Neural progenitor cell (in vitro differentiated cells): ENCODE measurements at regions not wholly inside any gene's neighbourhood (a gene's known extent, or its start where the extent isn't known, plus 50 kb on each side); places are given as distances from the start of the nearest gene placed in this dataset.

ENCODE experiments used
- DNase-seq: peaks from one replicate; pipeline ENCODE4 v3.0.0-alpha.2; 2016; ENCODE audit warnings: low spot score
- H2AFZ ChIP-seq: fragments of 200-600 bp; sonication (generic); replicated peaks from 2 replicates; pipeline ENCODE4 v1.6.1; 2016; ENCODE audit warnings: antibody characterized with exemption
- H3F3A ChIP-seq: fragments of 200-600 bp; sonication (generic); 2 replicates; pipeline ENCODE4 v1.6.1; 2016; ENCODE audit warnings: antibody characterized with exemption, low read depth
- H3K27ac ChIP-seq: fragments of 200-600 bp; sonication (generic); 2 replicates; pipeline ENCODE4 v1.5.1; 2016; ENCODE audit warnings: mild to moderate bottlenecking
- H3K27me3 ChIP-seq: fragments of 200-600 bp; sonication (generic); 2 replicates; pipeline ENCODE4 v1.6.1; 2016; ENCODE audit warnings: mild to moderate bottlenecking, moderate library complexity
- H3K36me3 ChIP-seq: fragments of 200-600 bp; sonication (generic); 2 replicates; pipeline ENCODE4 v1.5.1; 2016
- H3K4me1 ChIP-seq: fragments of 200-600 bp; sonication (generic); 2 replicates; pipeline ENCODE4 v1.6.1; 2016; ENCODE audit warnings: mixed run types
- H3K4me2 ChIP-seq: fragments of 200-600 bp; sonication (generic); 2 replicates; pipeline ENCODE4 v1.6.1; 2016
- H3K4me3 ChIP-seq: fragments of 200-600 bp; sonication (generic); 2 replicates; pipeline ENCODE4 v1.5.1; 2016
- H3K79me2 ChIP-seq: fragments of 200-600 bp; sonication (generic); 2 replicates; pipeline ENCODE4 v1.6.1; 2016; ENCODE audit warnings: low read depth
- H3K9ac ChIP-seq: fragments of 200-600 bp; sonication (generic); 2 replicates; pipeline ENCODE4 v1.6.1; 2016
- H3K9me3 ChIP-seq: fragments of 200-600 bp; sonication (generic); 2 replicates; pipeline ENCODE4 v1.5.1; 2016; ENCODE audit warnings: low read depth
- H4K20me1 ChIP-seq: fragments of 200-600 bp; sonication (generic); 2 replicates; pipeline ENCODE4 v1.6.1; 2016; ENCODE audit warnings: low read depth
- H3K27ac Mint-ChIP-seq: 3 replicates; pipeline ENCODE4 v1.8.0; 2021; ENCODE audit warnings: mixed read lengths
- H3K27me3 Mint-ChIP-seq: 2 replicates; pipeline ENCODE4 v1.8.0; 2022; ENCODE audit warnings: low read depth, mild to moderate bottlenecking, inconsistent platforms, moderate library complexity, mixed read lengths; ENCODE audit not compliant: insufficient read depth
- H3K36me3 Mint-ChIP-seq: 3 replicates; pipeline ENCODE4 v1.8.0; 2021; ENCODE audit warnings: mixed read lengths
- H3K4me1 Mint-ChIP-seq: 3 replicates; pipeline ENCODE4 v1.8.0; 2021; ENCODE audit warnings: mixed read lengths
- H3K4me3 Mint-ChIP-seq: 3 replicates; pipeline ENCODE4 v1.8.0; 2021; ENCODE audit warnings: mild to moderate bottlenecking, moderate library complexity, mixed read lengths
- H3K9me3 Mint-ChIP-seq: 3 replicates; pipeline ENCODE4 v1.8.0; 2020; ENCODE audit warnings: mixed read lengths
- EZH2 ChIP-seq: fragments of 200-600 bp; sonication (generic); IDR thresholded peaks from 2 replicates; pipeline ENCODE4 v1.6.1; 2017; ENCODE audit warnings: antibody characterized with exemption, mild to moderate bottlenecking, moderate library complexity
- EZH2phosphoT487 ChIP-seq: fragments of 200-600 bp; sonication (generic); IDR thresholded peaks from 2 replicates; pipeline ENCODE4 v1.6.1; 2017; ENCODE audit warnings: antibody characterized with exemption
- TF ChIP-seq, protein P1 (sequence below): fragments of 200-600 bp; sonication (generic); IDR thresholded peaks from 2 replicates; pipeline ENCODE4 v1.5.1; 2017; ENCODE audit warnings: antibody characterized with exemption, mild to moderate bottlenecking

- H3K27me3 ChIP-seq, result no peaks in the 10 kb centered on the region
- TF ChIP-seq, protein P1, sequence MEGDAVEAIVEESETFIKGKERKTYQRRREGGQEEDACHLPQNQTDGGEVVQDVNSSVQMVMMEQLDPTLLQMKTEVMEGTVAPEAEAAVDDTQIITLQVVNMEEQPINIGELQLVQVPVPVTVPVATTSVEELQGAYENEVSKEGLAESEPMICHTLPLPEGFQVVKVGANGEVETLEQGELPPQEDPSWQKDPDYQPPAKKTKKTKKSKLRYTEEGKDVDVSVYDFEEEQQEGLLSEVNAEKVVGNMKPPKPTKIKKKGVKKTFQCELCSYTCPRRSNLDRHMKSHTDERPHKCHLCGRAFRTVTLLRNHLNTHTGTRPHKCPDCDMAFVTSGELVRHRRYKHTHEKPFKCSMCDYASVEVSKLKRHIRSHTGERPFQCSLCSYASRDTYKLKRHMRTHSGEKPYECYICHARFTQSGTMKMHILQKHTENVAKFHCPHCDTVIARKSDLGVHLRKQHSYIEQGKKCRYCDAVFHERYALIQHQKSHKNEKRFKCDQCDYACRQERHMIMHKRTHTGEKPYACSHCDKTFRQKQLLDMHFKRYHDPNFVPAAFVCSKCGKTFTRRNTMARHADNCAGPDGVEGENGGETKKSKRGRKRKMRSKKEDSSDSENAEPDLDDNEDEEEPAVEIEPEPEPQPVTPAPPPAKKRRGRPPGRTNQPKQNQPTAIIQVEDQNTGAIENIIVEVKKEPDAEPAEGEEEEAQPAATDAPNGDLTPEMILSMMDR, result no peak
- no peak for TF ChIP-seq EZH2phosphoT487
- no peak for TF ChIP-seq EZH2
- no peak overlapping the region for H2AFZ ChIP-seq
- no peaks in the 10 kb centered on the region for H3K9me3 ChIP-seq
- H3K4me1 ChIP-seq, result no peaks in the 10 kb centered on the region
- no peak overlapping the region for H3K4me3 ChIP-seq
- no peak overlapping the region for H3K9ac ChIP-seq
- no peak overlapping the region for H3K4me2 ChIP-seq
- DNase-seq, result no peak
- H3K79me2 ChIP-seq, result no peaks in the 10 kb centered on the region
- no peaks in the 10 kb centered on the region for H3K4me1 Mint-ChIP-seq
- H3K27ac Mint-ChIP-seq, result no peak overlapping the region
- no peaks in the 10 kb centered on the region for H3K36me3 ChIP-seq
- H3K36me3 Mint-ChIP-seq, result no peaks in the 10 kb centered on the region
- no peaks in the 10 kb centered on the region for H3F3A ChIP-seq
- no peak overlapping the region for H3K27ac ChIP-seq
- H4K20me1 ChIP-seq, result no peaks in the 10 kb centered on the region
- H3K9me3 Mint-ChIP-seq, result no peaks in the 10 kb centered on the region
- H3K27me3 Mint-ChIP-seq, result no peaks in the 10 kb centered on the region
- no peak overlapping the region for H3K4me3 Mint-ChIP-seq
These were observed 673.6 kb upstream of the CDH8 start for GRCh38 chr16:62709794-62710193.

DNA sequence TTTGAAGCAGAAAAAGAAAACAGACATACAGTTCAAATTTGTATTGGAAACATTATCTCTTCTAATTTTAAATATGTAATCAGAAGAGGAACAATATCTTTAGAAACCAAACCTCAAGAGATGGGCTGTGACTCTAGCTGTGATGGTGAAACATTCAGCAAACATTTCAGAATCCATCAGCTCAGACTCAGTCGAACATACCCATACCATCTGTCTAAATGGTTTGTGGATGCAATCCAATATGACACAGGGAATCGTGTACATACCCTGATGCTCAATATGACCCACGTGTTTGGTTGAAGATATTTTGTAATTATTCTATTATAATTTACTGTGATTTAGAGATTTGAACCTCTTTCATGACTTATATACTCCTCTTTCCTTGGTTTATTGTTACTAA, 665.2 kb upstream of the CDH8 start:
- Histone ChIP-seq H3K4me1 (no peaks in the 10 kb centered on the region), H4K20me1 (no peaks in the 10 kb centered on the region), H3F3A (no peaks in the 10 kb centered on the region), H3K9ac (no peak overlapping the region), H3K9me3 (no peaks in the 10 kb centered on the region), H3K27me3 (no peaks in the 10 kb centered on the region), H2AFZ (no peak overlapping the region), H3K4me3 (no peak overlapping the region), H3K4me2 (no peak overlapping the region), H3K27ac (no peak overlapping the region), H3K36me3 (no peaks in the 10 kb centered on the region), H3K79me2 (no peaks in the 10 kb centered on the region)
- Mint-ChIP-seq H3K4me3 (no peak overlapping the region), H3K36me3 (no peaks in the 10 kb centered on the region), H3K27ac (no peak overlapping the region), H3K9me3 (no peaks in the 10 kb centered on the region), H3K4me1 (no peaks in the 10 kb centered on the region), H3K27me3 (no peaks in the 10 kb centered on the region)
- TF ChIP-seq EZH2phosphoT487 (no peak), EZH2 (no peak)
- TF ChIP-seq, protein P1, result no peak
- DNase-seq, result no peak

GRCh38 chr16:62700426-62701294, 664.4 kb upstream of the CDH8 start:
- H3K36me3 ChIP-seq, result no peaks in the 10 kb centered on the region
- Mint-ChIP-seq H3K36me3 (no peaks in the 10 kb centered on the region), H3K27ac (no peak overlapping the region), H3K4me1 (no peaks in the 10 kb centered on the region), H3K4me3 (no peak overlapping the region), H3K9me3 (no peaks in the 10 kb centered on the region), H3K27me3 (no peaks in the 10 kb centered on the region)
- no peak overlapping the region for H3K4me2 ChIP-seq
- H3K9me3 ChIP-seq, result no peaks in the 10 kb centered on the region
- no peaks in the 10 kb centered on the region for H3K4me1 ChIP-seq
- H3K79me2 ChIP-seq, result no peaks in the 10 kb centered on the region
- H3K27me3 ChIP-seq, result no peaks in the 10 kb centered on the region
- H3K9ac ChIP-seq, result no peak overlapping the region
- H3K27ac ChIP-seq, result no peak overlapping the region
- no peaks in the 10 kb centered on the region for H4K20me1 ChIP-seq
- H3F3A ChIP-seq, result no peaks in the 10 kb centered on the region
- no peak overlapping the region for H3K4me3 ChIP-seq
- H2AFZ ChIP-seq, result no peak overlapping the region
- DNase-seq, result no peak
- TF ChIP-seq EZH2, result no peak
- TF ChIP-seq, protein P1, result no peak
- TF ChIP-seq EZH2phosphoT487, result no peak
